ENCODE measurements at regions not wholly inside any gene's neighbourhood (a gene's known extent, or its start where the extent isn't known, plus 50 kb on each side); places are given as distances from the start of the nearest gene placed in this dataset.

DNA sequence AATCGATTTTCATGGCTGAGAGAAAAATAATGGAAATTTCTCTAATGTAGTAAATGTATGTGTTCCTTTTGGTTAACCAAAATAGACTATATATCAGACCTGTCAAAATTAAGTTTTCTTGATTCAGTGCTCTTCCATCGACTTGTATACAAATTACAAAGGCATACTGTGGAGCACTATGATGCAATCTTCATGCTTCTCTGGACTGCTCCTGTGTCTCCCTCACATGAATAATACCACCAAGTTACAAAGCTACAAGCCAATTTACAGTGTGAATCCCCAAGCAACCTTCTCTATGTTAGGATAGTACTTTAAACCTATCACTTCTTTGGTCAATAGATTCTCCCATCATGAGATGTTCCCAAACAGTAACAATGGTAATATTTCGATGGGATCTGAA lies 577.9 kb downstream of the PPARGC1A start:
- TF ChIP-seq, protein P1, sequence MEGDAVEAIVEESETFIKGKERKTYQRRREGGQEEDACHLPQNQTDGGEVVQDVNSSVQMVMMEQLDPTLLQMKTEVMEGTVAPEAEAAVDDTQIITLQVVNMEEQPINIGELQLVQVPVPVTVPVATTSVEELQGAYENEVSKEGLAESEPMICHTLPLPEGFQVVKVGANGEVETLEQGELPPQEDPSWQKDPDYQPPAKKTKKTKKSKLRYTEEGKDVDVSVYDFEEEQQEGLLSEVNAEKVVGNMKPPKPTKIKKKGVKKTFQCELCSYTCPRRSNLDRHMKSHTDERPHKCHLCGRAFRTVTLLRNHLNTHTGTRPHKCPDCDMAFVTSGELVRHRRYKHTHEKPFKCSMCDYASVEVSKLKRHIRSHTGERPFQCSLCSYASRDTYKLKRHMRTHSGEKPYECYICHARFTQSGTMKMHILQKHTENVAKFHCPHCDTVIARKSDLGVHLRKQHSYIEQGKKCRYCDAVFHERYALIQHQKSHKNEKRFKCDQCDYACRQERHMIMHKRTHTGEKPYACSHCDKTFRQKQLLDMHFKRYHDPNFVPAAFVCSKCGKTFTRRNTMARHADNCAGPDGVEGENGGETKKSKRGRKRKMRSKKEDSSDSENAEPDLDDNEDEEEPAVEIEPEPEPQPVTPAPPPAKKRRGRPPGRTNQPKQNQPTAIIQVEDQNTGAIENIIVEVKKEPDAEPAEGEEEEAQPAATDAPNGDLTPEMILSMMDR (conservative IDR thresholded peaks at IDR 0.05 in 1 of 2, IDR thresholded peaks at IDR 0.05 in 1 of 2; ENCODE audit: low read depth in 1 of 2, low read length in 2 of 2), result no peak
- no peak overlapping the region for H3K4me2 ChIP-seq (ENCODE audit: extremely low read depth, insufficient read depth, low read length)

DNA sequence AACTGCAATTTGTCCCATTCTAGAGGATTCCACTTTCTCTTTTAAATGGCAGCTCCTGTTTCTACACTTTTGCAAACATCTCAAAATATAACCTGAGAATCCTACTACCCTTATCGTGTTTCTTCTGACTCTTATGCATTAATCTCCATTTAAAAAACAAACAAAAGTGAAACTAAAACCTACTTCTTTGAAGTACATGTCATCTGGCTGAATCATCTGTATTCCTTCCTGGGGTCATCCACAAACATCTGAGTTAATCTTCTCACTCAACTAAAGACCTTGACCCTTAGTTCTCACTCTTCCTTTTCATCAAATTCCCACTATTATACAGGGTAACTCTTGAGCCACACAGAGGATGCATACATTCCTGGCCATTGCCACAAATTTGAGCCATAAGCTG lies 584.8 kb downstream of the PPARGC1A start:
- Histone ChIP-seq H3K27me3 (ENCODE audit: control insufficient read depth, insufficient read depth, low read length) (no peaks in the 10 kb centered on the region), H3K27ac (ENCODE audit: insufficient read depth, low read length) (no peak overlapping the region), H2AFZ (ENCODE audit: low read length) (no peak overlapping the region), H4K20me1 (ENCODE audit: control insufficient read depth, extremely low read depth, insufficient read depth, low read length) (no peaks in the 10 kb centered on the region), H3K79me2 (ENCODE audit: control insufficient read depth, insufficient read depth, low read length) (no peaks in the 10 kb centered on the region), H3K9ac (ENCODE audit: insufficient read depth, low read length) (no peak overlapping the region), H3K4me3 (replicated peaks in 1 of 4; ENCODE audit: control extremely low read depth in 1 of 4, insufficient read depth in 1 of 4, low read depth in 3 of 4, low read length in 4 of 4) (peak overlapping the region in 1 of 4 experiments; percentile 1), H3K36me3 (ENCODE audit: control insufficient read depth, insufficient read depth, low read length) (no peaks in the 10 kb centered on the region), H3K4me2 (ENCODE audit: extremely low read depth, insufficient read depth, low read length) (no peak overlapping the region), H3K4me1 (ENCODE audit: control insufficient read depth, extremely low read depth, insufficient read depth, low read length) (no peaks in the 10 kb centered on the region), H3K9me3 (ENCODE audit: control insufficient read depth, insufficient read depth, low read depth, low read length) (no peaks in the 10 kb centered on the region)
- TF ChIP-seq, protein P1 (conservative IDR thresholded peaks at IDR 0.05 in 1 of 2, IDR thresholded peaks at IDR 0.05 in 1 of 2; ENCODE audit: low read depth in 1 of 2, low read length in 2 of 2), result no peak
- no peak for TF ChIP-seq EZH2 (IDR thresholded peaks at IDR 0.05; ENCODE audit: low read length, missing control alignments)
- peak; percentile 18 to 58 for DNase-seq (ENCODE audit: low read depth in 2 of 2)

More for the DNA sequence above, 577.9 kb downstream of the PPARGC1A start:
- Histone ChIP-seq H3K36me3 (ENCODE audit: control insufficient read depth, insufficient read depth, low read length) (no peaks in the 10 kb centered on the region), H3K27ac (ENCODE audit: insufficient read depth, low read length) (no peak overlapping the region), H3K79me2 (ENCODE audit: control insufficient read depth, insufficient read depth, low read length) (no peaks in the 10 kb centered on the region), H3K9ac (ENCODE audit: insufficient read depth, low read length) (no peak overlapping the region), H2AFZ (ENCODE audit: low read length) (no peak overlapping the region), H4K20me1 (ENCODE audit: control insufficient read depth, extremely low read depth, insufficient read depth, low read length) (no peaks in the 10 kb centered on the region), H3K4me1 (ENCODE audit: control insufficient read depth, extremely low read depth, insufficient read depth, low read length) (no peaks in the 10 kb centered on the region), H3K27me3 (ENCODE audit: control insufficient read depth, insufficient read depth, low read length) (no peaks in the 10 kb centered on the region), H3K9me3 (ENCODE audit: control insufficient read depth, insufficient read depth, low read depth, low read length) (no peaks in the 10 kb centered on the region), H3K4me3 (replicated peaks in 1 of 4; ENCODE audit: control extremely low read depth in 1 of 4, insufficient read depth in 1 of 4, low read depth in 3 of 4, low read length in 4 of 4) (no peak overlapping the region)
- DNase-seq (ENCODE audit: low read depth in 2 of 2), result no peak

DNA sequence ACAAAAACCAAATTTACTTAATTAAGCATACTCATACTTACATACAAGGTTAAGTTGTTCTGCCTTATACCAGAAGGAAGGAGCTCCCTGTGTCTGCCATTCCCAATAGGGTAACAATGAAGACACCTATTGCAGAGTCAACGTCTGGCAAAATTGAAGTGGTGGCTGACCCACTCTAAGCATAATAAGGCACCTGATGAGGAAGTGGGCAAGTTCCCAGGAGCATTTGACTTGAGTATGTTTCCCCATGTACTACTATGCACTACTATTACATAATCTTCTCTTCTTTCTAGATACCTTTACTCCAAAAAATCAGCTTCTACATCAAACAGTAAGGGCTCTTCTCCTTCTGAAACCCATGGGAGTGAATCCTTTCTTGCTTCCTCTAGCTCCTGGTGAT lies 591.5 kb downstream of the PPARGC1A start:
- H3K9ac ChIP-seq (ENCODE audit: insufficient read depth, low read length), result no peak overlapping the region
- H3K27me3 ChIP-seq (ENCODE audit: control insufficient read depth, insufficient read depth, low read length), result no peaks in the 10 kb centered on the region
- TF ChIP-seq EZH2 (IDR thresholded peaks at IDR 0.05; ENCODE audit: low read length, missing control alignments), result no peak
- TF ChIP-seq, protein P1 (conservative IDR thresholded peaks at IDR 0.05 in 1 of 2, IDR thresholded peaks at IDR 0.05 in 1 of 2; ENCODE audit: low read depth in 1 of 2, low read length in 2 of 2), result no peak
- H3K4me1 ChIP-seq (ENCODE audit: control insufficient read depth, extremely low read depth, insufficient read depth, low read length), result no peaks in the 10 kb centered on the region
- no peak overlapping the region for H3K27ac ChIP-seq (ENCODE audit: insufficient read depth, low read length)
- H3K79me2 ChIP-seq (ENCODE audit: control insufficient read depth, insufficient read depth, low read length), result no peaks in the 10 kb centered on the region
- H2AFZ ChIP-seq (ENCODE audit: low read length), result no peak overlapping the region
- H3K9me3 ChIP-seq (ENCODE audit: control insufficient read depth, insufficient read depth, low read depth, low read length), result no peaks in the 10 kb centered on the region
- H4K20me1 ChIP-seq (ENCODE audit: control insufficient read depth, extremely low read depth, insufficient read depth, low read length), result no peaks in the 10 kb centered on the region
- H3K4me3 ChIP-seq (replicated peaks in 1 of 4; ENCODE audit: control extremely low read depth in 1 of 4, insufficient read depth in 1 of 4, low read depth in 3 of 4, low read length in 4 of 4), result no peak overlapping the region
- no peak overlapping the region for H3K4me2 ChIP-seq (ENCODE audit: extremely low read depth, insufficient read depth, low read length)
- DNase-seq (ENCODE audit: low read depth in 2 of 2), result no peak
- H3K36me3 ChIP-seq (ENCODE audit: control insufficient read depth, insufficient read depth, low read length), result no peaks in the 10 kb centered on the region

Measured in fibroblast of lung (primary cell).